ES-I3 (cell line): ENCODE measurements at regions not wholly inside any gene's neighbourhood (a gene's known extent, or its start where the extent isn't known, plus 50 kb on each side); places are given as distances from the start of the nearest gene placed in this dataset.

Source experiments
- H3K36me3 ChIP-seq: 2 replicates; pipeline ENCODE4 v1.6.1; 2013; ENCODE audit warnings: mild to moderate bottlenecking, low read length, control low read depth, moderate library complexity; ENCODE audit not compliant: insufficient read depth
- H3K4me1 ChIP-seq: 2 replicates; pipeline ENCODE4 v1.6.1; 2013; ENCODE audit warnings: mild to moderate bottlenecking, control low read depth, low read length; ENCODE audit not compliant: insufficient read depth
- H3K9ac ChIP-seq: 2 replicates; pipeline ENCODE4 v1.6.1; 2013; ENCODE audit warnings: low read depth, mild to moderate bottlenecking, low read length, moderate library complexity
- H3K9me3 ChIP-seq: 2 replicates; pipeline ENCODE4 v1.6.1; 2013; ENCODE audit warnings: mild to moderate bottlenecking, low read length, moderate library complexity; ENCODE audit not compliant: control insufficient read depth, insufficient read depth

- Histone ChIP-seq H3K4me1 (0 out of 2 replicates have a peak, but pooled peaks cover 4% of the 10 kb centered on the region), H3K36me3 (no peaks in the 10 kb centered on the region), H3K9me3 (no peaks in the 10 kb centered on the region), H3K9ac (no peak overlapping the region)
Measured at GRCh38 chr12:97385121-97385520, 77.5 kb upstream of the RMST start.

GRCh38 chr12:97386133-97386581 lies 76.4 kb upstream of the RMST start:
- H3K9ac ChIP-seq: no peak overlapping the region
- 0 out of 2 replicates have a peak, but pooled peaks cover 4% of the 10 kb centered on the region for H3K4me1 ChIP-seq
- no peaks in the 10 kb centered on the region for H3K9me3 ChIP-seq
- no peaks in the 10 kb centered on the region for H3K36me3 ChIP-seq

- H3K4me1 ChIP-seq: 0 out of 2 replicates have a peak, but pooled peaks cover 4% of the 10 kb centered on the region
- no peaks in the 10 kb centered on the region for H3K36me3 ChIP-seq
- H3K9me3 ChIP-seq: no peaks in the 10 kb centered on the region
- no peak overlapping the region for H3K9ac ChIP-seq
Measured at GRCh38 chr12:97387844-97388243, 74.8 kb upstream of the RMST start.

- H3K4me1 ChIP-seq: peaks cover 5% of the 10 kb centered on the region; the same call in 1 of the 2 replicates
- H3K9ac ChIP-seq: no peak overlapping the region
- H3K36me3 ChIP-seq: no peaks in the 10 kb centered on the region
- H3K9me3 ChIP-seq: no peaks in the 10 kb centered on the region
Measured at GRCh38 chr12:97394657-97395056, 67.9 kb upstream of the RMST start.

GRCh38 chr12:97397008-97397407 lies 65.6 kb upstream of the RMST start:
- Histone ChIP-seq H3K9ac (no peak overlapping the region), H3K9me3 (no peaks in the 10 kb centered on the region), H3K36me3 (no peaks in the 10 kb centered on the region), H3K4me1 (peaks cover 5% of the 10 kb centered on the region; the same call in 1 of the 2 replicates)

- H3K9me3 ChIP-seq: no peaks in the 10 kb centered on the region
- H3K4me1 ChIP-seq: peaks cover 5% of the 10 kb centered on the region; the same call in 1 of the 2 replicates
- no peaks in the 10 kb centered on the region for H3K36me3 ChIP-seq
- no peak overlapping the region for H3K9ac ChIP-seq
Measured at GRCh38 chr12:97398704-97399103, 63.9 kb upstream of the RMST start.

- no peak overlapping the region for H3K9ac ChIP-seq
- no peaks in the 10 kb centered on the region for H3K36me3 ChIP-seq
- no peaks in the 10 kb centered on the region for H3K4me1 ChIP-seq
- H3K9me3 ChIP-seq: no peaks in the 10 kb centered on the region
Measured at GRCh38 chr12:97404093-97404492, 58.5 kb upstream of the RMST start.

- Histone ChIP-seq H3K36me3 (no peaks in the 10 kb centered on the region), H3K4me1 (no peaks in the 10 kb centered on the region), H3K9me3 (no peaks in the 10 kb centered on the region)
Measured at GRCh38 chr12:97404543-97404942, 58.1 kb upstream of the RMST start.

GRCh38 chr12:97408363-97408762 lies 54.2 kb upstream of the RMST start:
- Histone ChIP-seq H3K4me1 (no peaks in the 10 kb centered on the region), H3K9ac (no peak overlapping the region), H3K36me3 (no peaks in the 10 kb centered on the region), H3K9me3 (no peaks in the 10 kb centered on the region; the same call in 1 of the 2 replicates)

More at GRCh38 chr12:97404543-97404942, 58.1 kb upstream of the RMST start:
- H3K9ac ChIP-seq: no peak overlapping the region

GRCh38 chr12:97411341-97411740 lies 51.3 kb upstream of the RMST start:
- H3K36me3 ChIP-seq: no peaks in the 10 kb centered on the region

More at GRCh38 chr12:97411341-97411740, 51.3 kb upstream of the RMST start:
- Histone ChIP-seq H3K9me3 (no peaks in the 10 kb centered on the region; the same call in 1 of the 2 replicates), H3K9ac (no peak overlapping the region), H3K4me1 (no peaks in the 10 kb centered on the region)
